Peyer's patch (tissue), 4 donors: ENCODE measurements at regions not wholly inside any gene's neighbourhood (a gene's known extent, or its start where the extent isn't known, plus 50 kb on each side); places are given as distances from the start of the nearest gene placed in this dataset.

Source experiments
- DNase-seq, 3 donors: peaks; one replicate each; pipeline ENCODE4 v3.0.0-alpha.2; 2017 to 2019
- H3K27ac ChIP-seq, 4 donors: fragments of 200-600 bp; sonication (generic); one replicate each; pipeline ENCODE4 v1.5.1; 2016 to 2019
- H3K27me3 ChIP-seq, 2 donors: fragments of 200-600 bp; sonication (generic); one replicate each; pipeline ENCODE4 v1.5.1; 2019
- H3K36me3 ChIP-seq, 3 donors: fragments of 200-600 bp; sonication (generic); one replicate each; pipeline ENCODE4 v1.5.1; 2016 to 2019
- H3K4me1 ChIP-seq, 4 donors: fragments of 200-600 bp; sonication (generic); one replicate each; pipeline ENCODE4 v1.5.1; 2016 to 2019
- H3K4me3 ChIP-seq, 4 donors: fragments of 200-600 bp; sonication (generic); 1 replicate in 3 of 4; 2 replicates in 1 of 4; pipeline ENCODE4 v1.5.1; 2016 to 2019; ENCODE audit warnings: mild to moderate bottlenecking in 1 of 4
- H3K9me3 ChIP-seq, 4 donors: fragments of 200-600 bp; sonication (generic); one replicate each; pipeline ENCODE4 v1.5.1; 2016 to 2019; ENCODE audit warnings: mild to moderate bottlenecking in 1 of 4
- POLR2A ChIP-seq, 2 donors: fragments of 450-650 bp; IDR thresholded peaks; one replicate each; pipeline ENCODE4 v1.5.1; 2017; ENCODE audit warnings: antibody characterized with exemption in 2 of 2, mild to moderate bottlenecking in 2 of 2, moderate library complexity in 2 of 2
- TF ChIP-seq, protein P1 (sequence below), 6 experiments: fragments of 450-650 bp in 4 of 6; fragments of 200-600 bp in 2 of 6; sonication (generic) in 1 of 6; IDR thresholded peaks; one replicate each; pipeline ENCODE4 v1.5.1; 2017 to 2019; ENCODE audit warnings: antibody characterized with exemption in 6 of 6, mild to moderate bottlenecking in 3 of 6, moderate library complexity in 1 of 6

GRCh38 chr9:82153032-82153431 is 164.5 kb downstream of the SPATA31D1 start:
- Histone ChIP-seq H3K9me3 (no peaks in the 10 kb centered on the region), H3K27ac (no peak overlapping the region), H3K27me3 (no peaks in the 10 kb centered on the region), H3K36me3 (no peaks in the 10 kb centered on the region), H3K4me1 (no peaks in the 10 kb centered on the region), H3K4me3 (no peak overlapping the region)
- DNase-seq = no peak
- TF ChIP-seq, protein P1, sequence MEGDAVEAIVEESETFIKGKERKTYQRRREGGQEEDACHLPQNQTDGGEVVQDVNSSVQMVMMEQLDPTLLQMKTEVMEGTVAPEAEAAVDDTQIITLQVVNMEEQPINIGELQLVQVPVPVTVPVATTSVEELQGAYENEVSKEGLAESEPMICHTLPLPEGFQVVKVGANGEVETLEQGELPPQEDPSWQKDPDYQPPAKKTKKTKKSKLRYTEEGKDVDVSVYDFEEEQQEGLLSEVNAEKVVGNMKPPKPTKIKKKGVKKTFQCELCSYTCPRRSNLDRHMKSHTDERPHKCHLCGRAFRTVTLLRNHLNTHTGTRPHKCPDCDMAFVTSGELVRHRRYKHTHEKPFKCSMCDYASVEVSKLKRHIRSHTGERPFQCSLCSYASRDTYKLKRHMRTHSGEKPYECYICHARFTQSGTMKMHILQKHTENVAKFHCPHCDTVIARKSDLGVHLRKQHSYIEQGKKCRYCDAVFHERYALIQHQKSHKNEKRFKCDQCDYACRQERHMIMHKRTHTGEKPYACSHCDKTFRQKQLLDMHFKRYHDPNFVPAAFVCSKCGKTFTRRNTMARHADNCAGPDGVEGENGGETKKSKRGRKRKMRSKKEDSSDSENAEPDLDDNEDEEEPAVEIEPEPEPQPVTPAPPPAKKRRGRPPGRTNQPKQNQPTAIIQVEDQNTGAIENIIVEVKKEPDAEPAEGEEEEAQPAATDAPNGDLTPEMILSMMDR (IDR thresholded peaks at IDR 0.05) = no peak
- no peak for TF ChIP-seq POLR2A (IDR thresholded peaks at IDR 0.05)

DNA sequence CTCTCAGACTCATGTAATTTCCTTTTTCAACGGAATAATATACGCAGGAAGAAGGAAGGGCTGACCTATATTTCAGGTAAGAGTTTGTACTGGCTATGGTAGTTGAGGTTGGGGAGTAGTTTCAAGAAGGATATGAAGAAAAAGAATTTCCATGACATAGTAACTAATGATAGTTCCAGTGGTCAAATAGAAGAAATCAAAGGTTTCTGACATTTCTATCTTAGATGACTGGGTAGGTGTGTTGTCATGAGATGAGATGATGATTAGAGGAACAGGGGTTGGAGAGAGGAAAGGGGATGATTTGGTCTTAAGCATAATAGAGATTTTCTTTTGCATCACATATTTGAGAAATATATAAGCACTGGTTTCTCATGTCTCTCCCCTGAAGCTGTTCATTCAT is 166.0 kb downstream of the SPATA31D1 start:
- Histone ChIP-seq H3K4me3 (no peak overlapping the region), H3K36me3 (no peaks in the 10 kb centered on the region), H3K9me3 (no peaks in the 10 kb centered on the region), H3K4me1 (no peaks in the 10 kb centered on the region), H3K27ac (no peak overlapping the region), H3K27me3 (no peaks in the 10 kb centered on the region)
- no peak for DNase-seq
- TF ChIP-seq, protein P1 (IDR thresholded peaks at IDR 0.05) = no peak
- TF ChIP-seq POLR2A (IDR thresholded peaks at IDR 0.05) = no peak

DNA sequence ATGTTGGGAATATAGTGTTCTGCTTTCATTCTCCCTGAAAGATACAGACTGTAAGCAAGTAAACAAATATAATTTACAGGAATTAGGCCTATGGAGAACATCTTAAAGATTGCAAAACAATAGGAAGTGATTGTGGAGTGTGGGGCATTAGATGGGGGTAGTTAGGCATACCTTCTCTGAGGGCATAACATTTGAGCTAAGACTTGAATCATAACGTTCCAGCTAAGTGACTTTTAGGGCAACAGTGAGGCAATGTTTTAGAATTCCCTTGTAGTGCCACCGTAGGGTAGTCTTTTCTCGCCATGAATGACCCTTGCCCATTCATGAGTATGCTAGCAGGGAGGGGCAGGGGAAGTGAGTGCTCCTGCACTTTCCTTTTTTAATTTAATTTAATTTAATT is 173.3 kb downstream of the SPATA31D1 start:
- Histone ChIP-seq H3K4me1 (no peaks in the 10 kb centered on the region), H3K4me3 (no peak overlapping the region), H3K36me3 (no peaks in the 10 kb centered on the region), H3K27ac (no peak overlapping the region), H3K9me3 (no peaks in the 10 kb centered on the region), H3K27me3 (no peaks in the 10 kb centered on the region)
- TF ChIP-seq, protein P1 (IDR thresholded peaks at IDR 0.05) = no peak
- no peak for TF ChIP-seq POLR2A (IDR thresholded peaks at IDR 0.05)
- no peak for DNase-seq

DNA sequence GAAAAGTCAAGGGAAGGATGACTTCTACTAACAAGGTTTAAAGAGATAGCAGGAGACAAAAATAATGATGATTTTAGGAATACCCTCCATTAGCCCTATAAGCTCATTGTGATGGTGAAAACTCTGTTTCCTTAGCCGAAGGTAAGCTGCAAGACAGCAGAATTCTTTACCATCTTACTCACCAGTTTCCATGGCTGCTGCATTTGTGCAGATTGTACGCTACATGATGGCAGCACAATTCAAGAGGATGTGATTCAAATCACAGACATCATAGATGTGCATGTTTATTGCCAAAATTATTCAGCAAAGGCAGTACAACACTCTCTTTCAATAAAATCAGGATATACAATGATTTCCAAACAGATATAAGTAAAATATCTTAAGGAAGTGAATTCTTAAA is 175.6 kb downstream of the SPATA31D1 start:
- no peak overlapping the region for H3K4me3 ChIP-seq
- H3K27ac ChIP-seq = no peak overlapping the region
- TF ChIP-seq, protein P1 (IDR thresholded peaks at IDR 0.05) = no peak
- TF ChIP-seq POLR2A (IDR thresholded peaks at IDR 0.05) = no peak
- no peaks in the 10 kb centered on the region for H3K9me3 ChIP-seq
- no peaks in the 10 kb centered on the region for H3K36me3 ChIP-seq
- no peak for DNase-seq
- no peaks in the 10 kb centered on the region for H3K27me3 ChIP-seq
- H3K4me1 ChIP-seq = no peaks in the 10 kb centered on the region

DNA sequence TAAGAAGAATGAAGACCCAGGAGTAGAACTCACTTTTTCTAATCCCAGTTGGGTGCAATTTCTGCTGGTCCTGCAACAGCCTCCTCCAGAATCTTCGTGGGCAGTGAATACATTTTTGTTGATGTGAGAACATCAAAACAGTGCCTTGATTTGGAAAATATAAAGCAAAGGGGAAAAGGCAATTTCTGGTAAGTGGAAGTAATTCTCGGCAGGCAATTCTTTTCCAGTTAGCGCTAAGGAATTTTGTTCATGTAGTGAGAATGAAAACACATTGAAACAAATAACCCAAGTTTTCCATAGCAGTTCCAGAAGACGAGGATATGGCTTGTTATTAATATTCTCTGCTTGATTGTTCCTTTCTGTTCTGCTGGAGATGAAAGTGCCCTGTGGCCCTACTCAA is 178.7 kb downstream of the SPATA31D1 start:
- Histone ChIP-seq H3K27ac (no peak overlapping the region), H3K9me3 (no peaks in the 10 kb centered on the region), H3K4me3 (no peak overlapping the region), H3K27me3 (no peaks in the 10 kb centered on the region), H3K4me1 (no peaks in the 10 kb centered on the region), H3K36me3 (no peaks in the 10 kb centered on the region)
- no peak for DNase-seq
- TF ChIP-seq, protein P1 (IDR thresholded peaks at IDR 0.05) = no peak
- no peak for TF ChIP-seq POLR2A (IDR thresholded peaks at IDR 0.05)

DNA sequence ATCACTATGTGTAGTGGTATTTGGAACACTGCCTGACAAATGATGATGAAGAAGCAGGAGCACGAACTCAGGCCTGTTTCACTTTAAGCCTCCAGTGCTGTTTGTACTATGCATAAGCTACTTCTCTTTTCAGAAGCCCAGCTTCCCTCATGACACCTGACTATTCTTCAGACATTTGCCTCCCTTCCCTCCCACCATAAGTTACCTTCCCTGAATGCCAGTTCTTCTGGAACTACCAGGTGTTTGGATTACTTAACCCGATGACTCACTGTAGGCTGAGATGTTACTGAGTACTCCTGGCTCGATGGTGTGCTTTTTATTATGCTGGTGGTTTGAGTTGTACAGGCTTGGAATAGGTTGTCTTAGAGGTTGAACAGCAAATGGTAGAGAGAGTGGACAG is 180.0 kb downstream of the SPATA31D1 start:
- DNase-seq = no peak
- Histone ChIP-seq H3K9me3 (no peaks in the 10 kb centered on the region), H3K27me3 (no peaks in the 10 kb centered on the region), H3K27ac (no peak overlapping the region), H3K36me3 (no peaks in the 10 kb centered on the region), H3K4me1 (no peaks in the 10 kb centered on the region), H3K4me3 (no peak overlapping the region)
- no peak for TF ChIP-seq POLR2A (IDR thresholded peaks at IDR 0.05)
- TF ChIP-seq, protein P1 (IDR thresholded peaks at IDR 0.05) = no peak
